Astrocyte (in vitro differentiated cells and primary cell): ENCODE measurements at regions not wholly inside any gene's neighbourhood (a gene's known extent, or its start where the extent isn't known, plus 50 kb on each side); places are given as distances from the start of the nearest gene placed in this dataset.
"Not testable (repeated sequence)": the region's sequence is repeated elsewhere in the genome, so short reads cannot be mapped to it uniquely, and the experiment has no call there.

ENCODE experiments used
- DNase-seq: peaks from one replicate; pipeline ENCODE4 v3.0.0-alpha.2; 2010; ENCODE audit warnings: low read depth
- FAIRE-seq: peaks from 2 replicates; lab custom pipeline; 2011; peaks lifted over from hg19 to GRCh38; lab: Jason Lieb, UNC
- H2AFZ ChIP-seq: 2 replicates; pipeline ENCODE4 v1.6.0; 2012; ENCODE audit warnings: low read depth, low read length, inconsistent platforms
- H3K27ac ChIP-seq: 2 replicates; pipeline ENCODE4 v1.5.1; 2011; ENCODE audit warnings: low read depth, low read length, inconsistent platforms
- H3K27me3 ChIP-seq: 2 replicates; pipeline ENCODE4 v1.6.0; 2011; ENCODE audit warnings: low read length, inconsistent platforms; ENCODE audit not compliant: insufficient read depth
- H3K36me3 ChIP-seq: 2 replicates; pipeline ENCODE4 v1.5.1; 2011; ENCODE audit warnings: low read length, inconsistent platforms; ENCODE audit not compliant: insufficient read depth
- H3K4me1 ChIP-seq: 2 replicates; pipeline ENCODE4 v1.5.1; 2011; ENCODE audit warnings: low read length, inconsistent platforms; ENCODE audit not compliant: insufficient read depth
- H3K4me2 ChIP-seq: 2 replicates; pipeline ENCODE4 v1.6.0; 2012; ENCODE audit warnings: low read length, inconsistent platforms
- H3K4me3 ChIP-seq: 2 replicates; pipeline ENCODE4 v1.5.1; 2011; ENCODE audit warnings: low read depth, mild to moderate bottlenecking, low read length, inconsistent platforms; ENCODE audit not compliant: insufficient read depth
- H3K79me2 ChIP-seq: 2 replicates; pipeline ENCODE4 v1.6.0; 2012; ENCODE audit warnings: mild to moderate bottlenecking, low read length, inconsistent platforms; ENCODE audit not compliant: insufficient read depth
- H3K9ac ChIP-seq: 2 replicates; pipeline ENCODE4 v1.6.0; 2012; ENCODE audit warnings: mild to moderate bottlenecking, low read length, inconsistent platforms
- H3K9me3 ChIP-seq: 2 replicates; pipeline ENCODE4 v1.5.1; 2012; ENCODE audit warnings: low read depth, mild to moderate bottlenecking, low read length, inconsistent platforms; ENCODE audit not compliant: insufficient read depth
- H4K20me1 ChIP-seq: 2 replicates; pipeline ENCODE4 v1.6.0; 2012; ENCODE audit warnings: low read length, inconsistent platforms; ENCODE audit not compliant: insufficient read depth
- H3K27ac Mint-ChIP-seq: one replicate; pipeline ENCODE4 v1.8.0; 2021; ENCODE audit warnings: mild to moderate bottlenecking, mixed read lengths; ENCODE audit not compliant: unreplicated experiment
- H3K27me3 Mint-ChIP-seq: one replicate; pipeline ENCODE4 v1.8.0; 2021; ENCODE audit warnings: low read depth, mixed read lengths; ENCODE audit not compliant: unreplicated experiment
- H3K36me3 Mint-ChIP-seq: one replicate; pipeline ENCODE4 v1.8.0; 2021; ENCODE audit warnings: low read depth, mixed read lengths; ENCODE audit not compliant: unreplicated experiment
- H3K4me1 Mint-ChIP-seq: one replicate; pipeline ENCODE4 v1.8.0; 2021; ENCODE audit warnings: low read depth, mixed read lengths; ENCODE audit not compliant: unreplicated experiment
- H3K4me3 Mint-ChIP-seq: one replicate; pipeline ENCODE4 v1.8.0; 2021; ENCODE audit warnings: mild to moderate bottlenecking, moderate library complexity, mixed read lengths; ENCODE audit not compliant: unreplicated experiment
- H3K9me3 Mint-ChIP-seq: one replicate; pipeline ENCODE4 v1.8.0; 2021; ENCODE audit warnings: mild to moderate bottlenecking, mixed read lengths; ENCODE audit not compliant: unreplicated experiment
- EZH2 ChIP-seq: IDR thresholded peaks from 2 replicates; pipeline ENCODE4 v1.6.1; 2012; ENCODE audit warnings: mild to moderate bottlenecking, low read length, inconsistent platforms; ENCODE audit not compliant: insufficient read depth
- TF ChIP-seq, protein P1 (sequence below): IDR thresholded peaks from 2 replicates; pipeline ENCODE4 v1.5.1; 2011; ENCODE audit warnings: low read depth, mild to moderate bottlenecking, inconsistent platforms, low read length, moderate library complexity; ENCODE audit not compliant: insufficient read depth

DNA sequence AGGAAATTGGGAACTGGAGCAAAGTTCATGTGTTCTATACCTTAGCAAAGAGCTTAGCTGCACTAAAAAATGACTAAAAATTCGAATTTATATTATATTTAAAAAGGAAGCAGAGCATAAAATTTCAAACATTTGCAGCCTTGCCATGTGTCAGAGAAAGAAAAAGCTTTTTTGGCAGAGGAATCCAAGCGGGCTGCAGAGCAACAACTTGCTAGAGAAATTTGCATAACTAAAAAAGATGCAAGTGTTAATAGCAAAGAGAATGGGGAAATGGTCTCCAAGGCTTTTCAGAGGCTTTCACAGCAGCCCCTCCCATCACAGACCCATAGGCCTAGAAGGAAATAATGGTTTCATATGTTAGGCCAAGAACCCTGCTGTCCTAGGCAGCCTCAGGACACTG is 1315.9 kb downstream of the DSC3 start:
- no peak overlapping the region for H3K4me3 Mint-ChIP-seq
- H2AFZ ChIP-seq: no peak overlapping the region
- no peaks in the 10 kb centered on the region for H3K36me3 Mint-ChIP-seq
- no peak overlapping the region for H3K4me3 ChIP-seq
- H4K20me1 ChIP-seq: no peaks in the 10 kb centered on the region
- H3K4me1 ChIP-seq: no peaks in the 10 kb centered on the region
- no peaks in the 10 kb centered on the region for H3K27me3 Mint-ChIP-seq
- no peaks in the 10 kb centered on the region for H3K9me3 ChIP-seq
- peaks cover 9% of the 10 kb centered on the region for H3K9me3 Mint-ChIP-seq
- DNase-seq (no peak), FAIRE-seq (no peak)
- H3K79me2 ChIP-seq: no peaks in the 10 kb centered on the region
- no peaks in the 10 kb centered on the region for H3K36me3 ChIP-seq
- no peak overlapping the region for H3K27ac Mint-ChIP-seq
- no peaks in the 10 kb centered on the region for H3K4me1 Mint-ChIP-seq
- no peak overlapping the region for H3K4me2 ChIP-seq
- TF ChIP-seq, protein P1, sequence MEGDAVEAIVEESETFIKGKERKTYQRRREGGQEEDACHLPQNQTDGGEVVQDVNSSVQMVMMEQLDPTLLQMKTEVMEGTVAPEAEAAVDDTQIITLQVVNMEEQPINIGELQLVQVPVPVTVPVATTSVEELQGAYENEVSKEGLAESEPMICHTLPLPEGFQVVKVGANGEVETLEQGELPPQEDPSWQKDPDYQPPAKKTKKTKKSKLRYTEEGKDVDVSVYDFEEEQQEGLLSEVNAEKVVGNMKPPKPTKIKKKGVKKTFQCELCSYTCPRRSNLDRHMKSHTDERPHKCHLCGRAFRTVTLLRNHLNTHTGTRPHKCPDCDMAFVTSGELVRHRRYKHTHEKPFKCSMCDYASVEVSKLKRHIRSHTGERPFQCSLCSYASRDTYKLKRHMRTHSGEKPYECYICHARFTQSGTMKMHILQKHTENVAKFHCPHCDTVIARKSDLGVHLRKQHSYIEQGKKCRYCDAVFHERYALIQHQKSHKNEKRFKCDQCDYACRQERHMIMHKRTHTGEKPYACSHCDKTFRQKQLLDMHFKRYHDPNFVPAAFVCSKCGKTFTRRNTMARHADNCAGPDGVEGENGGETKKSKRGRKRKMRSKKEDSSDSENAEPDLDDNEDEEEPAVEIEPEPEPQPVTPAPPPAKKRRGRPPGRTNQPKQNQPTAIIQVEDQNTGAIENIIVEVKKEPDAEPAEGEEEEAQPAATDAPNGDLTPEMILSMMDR: no peak
- no peak for TF ChIP-seq EZH2
- no peak overlapping the region for H3K27ac ChIP-seq
- no peak overlapping the region for H3K9ac ChIP-seq
- no peaks in the 10 kb centered on the region for H3K27me3 ChIP-seq

DNA sequence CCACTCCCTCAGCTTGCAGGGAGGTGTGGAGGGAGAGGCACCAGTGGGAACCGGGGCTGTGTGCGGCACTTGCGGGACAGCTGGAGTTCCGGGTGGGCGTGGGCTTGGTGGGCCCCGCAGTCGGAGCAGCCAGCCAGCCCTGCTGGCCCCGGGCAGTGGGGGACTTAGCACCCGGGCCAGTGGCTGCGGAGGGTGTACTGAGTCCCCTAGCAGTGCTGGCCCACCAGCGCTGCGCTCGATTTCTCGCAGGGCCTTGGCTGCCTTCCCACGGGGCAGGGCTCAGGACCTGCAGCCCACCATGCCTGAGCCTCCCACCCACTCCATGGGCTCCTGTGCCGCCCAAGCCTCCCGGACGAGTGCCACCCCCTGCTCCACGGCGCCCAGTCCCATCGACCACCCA is 1319.1 kb downstream of the DSC3 start:
- not testable (repeated sequence) for H3K27ac Mint-ChIP-seq, H3K4me2 ChIP-seq, H3K9me3 Mint-ChIP-seq, H3K27me3 Mint-ChIP-seq, H3K79me2 ChIP-seq, FAIRE-seq, H3K4me1 ChIP-seq, H2AFZ ChIP-seq, H3K4me3 ChIP-seq, H3K9me3 ChIP-seq, H3K27me3 ChIP-seq, H4K20me1 ChIP-seq, H3K9ac ChIP-seq, H3K27ac ChIP-seq, H3K4me3 Mint-ChIP-seq, H3K36me3 ChIP-seq, H3K4me1 Mint-ChIP-seq, H3K36me3 Mint-ChIP-seq, DNase-seq

DNA sequence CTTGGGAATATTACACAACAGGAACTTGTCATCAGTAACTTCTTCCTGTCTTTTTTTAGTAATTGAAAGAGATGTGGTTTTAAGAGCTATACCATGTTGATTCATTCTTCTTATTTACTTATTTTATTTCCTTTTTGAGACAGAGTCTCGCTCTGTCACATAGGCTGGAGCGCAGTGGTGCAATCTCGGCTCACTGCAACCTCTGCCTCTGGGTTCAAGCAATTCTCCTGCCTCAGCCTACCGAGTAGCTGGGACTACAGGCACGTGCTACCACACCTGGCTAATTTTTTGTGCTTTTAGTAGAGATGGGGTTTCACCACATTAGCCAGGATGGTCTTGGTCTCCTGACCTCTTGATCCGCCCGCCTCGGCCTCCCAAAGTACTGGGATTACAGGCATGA is 1326.6 kb downstream of the DSC3 start:
- DNase-seq, H3K27ac ChIP-seq, H3K27me3 ChIP-seq, H3K9ac ChIP-seq, H3K27ac Mint-ChIP-seq, H3K9me3 Mint-ChIP-seq, H3K4me1 Mint-ChIP-seq, FAIRE-seq, H3K36me3 Mint-ChIP-seq, H3K9me3 ChIP-seq, H3K79me2 ChIP-seq, H4K20me1 ChIP-seq, H3K27me3 Mint-ChIP-seq, H3K4me3 ChIP-seq, H3K4me3 Mint-ChIP-seq, H3K36me3 ChIP-seq, H3K4me1 ChIP-seq, H2AFZ ChIP-seq, H3K4me2 ChIP-seq: not testable (repeated sequence)

DNA sequence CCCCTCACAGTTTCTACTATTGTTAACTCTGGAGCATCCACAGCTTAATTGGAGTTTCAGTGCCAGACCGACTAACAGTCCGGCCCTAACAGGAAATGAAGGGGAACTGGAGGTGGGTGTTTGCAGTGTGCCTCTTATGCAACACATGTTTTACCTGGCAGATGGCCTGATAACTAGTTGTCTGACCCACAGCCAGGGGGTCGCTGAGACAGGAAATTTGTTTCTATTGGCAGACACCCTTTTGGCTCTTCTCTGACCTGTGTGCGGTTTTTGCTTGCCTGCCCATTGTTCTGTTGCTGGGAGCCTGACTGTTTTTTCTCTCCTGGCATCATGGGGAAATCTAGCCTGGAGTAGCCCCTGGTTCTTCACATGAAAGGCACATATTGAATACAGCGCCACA is 1329.8 kb downstream of the DSC3 start:
- H3K36me3 Mint-ChIP-seq: no peaks in the 10 kb centered on the region
- H3K4me2 ChIP-seq: no peak overlapping the region
- no peaks in the 10 kb centered on the region for H3K9me3 Mint-ChIP-seq
- no peak overlapping the region for H3K4me3 ChIP-seq
- H3K4me1 Mint-ChIP-seq: no peaks in the 10 kb centered on the region
- no peaks in the 10 kb centered on the region for H4K20me1 ChIP-seq
- DNase-seq (peak; percentile 41), FAIRE-seq (no peak)
- no peaks in the 10 kb centered on the region for H3K9me3 ChIP-seq
- no peaks in the 10 kb centered on the region for H3K27me3 ChIP-seq
- H3K36me3 ChIP-seq: no peaks in the 10 kb centered on the region
- H3K4me3 Mint-ChIP-seq: no peak overlapping the region
- no peak overlapping the region for H3K9ac ChIP-seq
- H3K27ac ChIP-seq: no peak overlapping the region
- no peaks in the 10 kb centered on the region for H3K79me2 ChIP-seq
- H3K4me1 ChIP-seq: no peaks in the 10 kb centered on the region
- no peak overlapping the region for H2AFZ ChIP-seq
- H3K27ac Mint-ChIP-seq: no peak overlapping the region
- H3K27me3 Mint-ChIP-seq: no peaks in the 10 kb centered on the region
- no peak for TF ChIP-seq EZH2
- TF ChIP-seq, protein P1: no peak
